Endothelial cell of umbilical vein (primary cell): ENCODE measurements at regions not wholly inside any gene's neighbourhood (a gene's known extent, or its start where the extent isn't known, plus 50 kb on each side); places are given as distances from the start of the nearest gene placed in this dataset.

ENCODE experiments used
- BruUV-seq: library from RNA; stranded (reverse); fragments of 400-500 nt; replicated peaks from 2 replicates; lab custom pipeline; 2021; lab: Mats Ljungman, UMichigan
- CTCF ChIA-PET: fragments of 300-600, 350-600 bp; sonication (Branson Sonifier 250); formaldehyde crosslinking; loops from one replicate; lab custom pipeline; 2021; ENCODE audit warnings: antibody characterized with exemption, inconsistent platforms; lab: Charles Lee
- POLR2A ChIA-PET: fragments of 300-600, 350-600 bp; sonication (Branson Sonifier 250); formaldehyde crosslinking; loops from one replicate; lab custom pipeline; 2021; ENCODE audit warnings: antibody characterized with exemption, inconsistent platforms; lab: Charles Lee
- DNase-seq: peaks from one replicate; pipeline ENCODE4 v3.0.0-alpha.2; 2011; ENCODE audit warnings: low read depth, low spot score
- FAIRE-seq: peaks from 2 replicates; lab custom pipeline; 2011; peaks lifted over from hg19 to GRCh38; lab: Jason Lieb, UNC
- H2AFZ ChIP-seq: 2 replicates; pipeline ENCODE4 v1.6.0; 2012; ENCODE audit warnings: low read depth, low read length, control low read depth, inconsistent platforms
- H3K27ac ChIP-seq: 2 replicates; pipeline ENCODE4 v1.5.1; 2011; ENCODE audit warnings: low read depth, mild to moderate bottlenecking, control low read depth, low read length, moderate library complexity; ENCODE audit not compliant: insufficient read depth
- H3K27me3 ChIP-seq, 2 experiments: 2 replicates each; pipeline versions ENCODE4 v1.6.0 to v1.6.1; 2011; ENCODE audit warnings: low read length in 2 of 2, mixed read lengths in 1 of 2; ENCODE audit not compliant: control insufficient read depth in 2 of 2, insufficient read depth in 2 of 2
- H3K36me3 ChIP-seq, 2 experiments: 2 replicates in 1 of 2; 3 replicates in 1 of 2; pipeline ENCODE4 v1.5.1; 2011; ENCODE audit warnings: low read length in 2 of 2, mild to moderate bottlenecking in 1 of 2, moderate library complexity in 1 of 2; ENCODE audit not compliant: control insufficient read depth in 2 of 2, insufficient read depth in 2 of 2; ENCODE audit errors: extremely low read depth in 1 of 2
- H3K4me1 ChIP-seq: 3 replicates; pipeline ENCODE4 v1.5.1; 2011; ENCODE audit warnings: mild to moderate bottlenecking, low read length; ENCODE audit not compliant: control insufficient read depth, insufficient read depth; ENCODE audit errors: extremely low read depth
- H3K4me2 ChIP-seq: 2 replicates; pipeline ENCODE4 v1.6.1; 2011; ENCODE audit warnings: low read length, control low read depth, mixed read lengths; ENCODE audit not compliant: insufficient read depth
- H3K4me3 ChIP-seq, 3 experiments: fragments of 200-600 bp in 1 of 3; sonication (generic), shearing (Covaris generic) in 1 of 3; replicated peaks in 1 of 3; 2 replicates each; pipeline ENCODE4 v1.5.1; 2011 to 2016; ENCODE audit warnings: control low read depth in 3 of 3, low read length in 3 of 3, mild to moderate bottlenecking in 2 of 3, inconsistent platforms in 1 of 3, low read depth in 1 of 3, moderate library complexity in 1 of 3; ENCODE audit not compliant: insufficient read depth in 1 of 3
- H3K79me2 ChIP-seq: 2 replicates; pipeline ENCODE4 v1.6.0; 2012; ENCODE audit warnings: low read length, inconsistent platforms; ENCODE audit not compliant: control insufficient read depth, insufficient read depth
- H3K9ac ChIP-seq: replicated peaks from 2 replicates; pipeline ENCODE3; 2011; ENCODE audit warnings: low read length, control low read depth; ENCODE audit not compliant: insufficient read depth; ENCODE audit errors: extremely low read depth
- H3K9me1 ChIP-seq: replicated peaks from 3 replicates; pipeline ENCODE4 v1.6.0; 2011; ENCODE audit warnings: mild to moderate bottlenecking, low read length; ENCODE audit not compliant: control insufficient read depth, insufficient read depth; ENCODE audit errors: extremely low read depth
- H3K9me3 ChIP-seq: replicated peaks from 2 replicates; pipeline ENCODE4 v1.5.1; 2012; ENCODE audit warnings: low read length, inconsistent platforms; ENCODE audit not compliant: control insufficient read depth, insufficient read depth
- H4K20me1 ChIP-seq: replicated peaks from 2 replicates; pipeline ENCODE3; 2011; ENCODE audit warnings: mild to moderate bottlenecking, low read length; ENCODE audit not compliant: control insufficient read depth, insufficient read depth; ENCODE audit errors: extremely low read depth
- CTCF ChIP-seq, 2 donors: IDR thresholded peaks; 1 replicate in 1 of 2; 2 replicates in 1 of 2; pipeline ENCODE4 v1.5.1; 2011; ENCODE audit warnings: low read length in 2 of 2, mild to moderate bottlenecking in 2 of 2, moderate library complexity in 2 of 2, control low read depth in 1 of 2, inconsistent platforms in 1 of 2, low read depth in 1 of 2; ENCODE audit not compliant: insufficient read depth in 1 of 2; ENCODE audit errors: extremely low read depth in 1 of 2
- EZH2 ChIP-seq: IDR thresholded peaks from 2 replicates; pipeline ENCODE4 v1.6.1; 2012; ENCODE audit warnings: borderline replicate concordance, low read depth, mild to moderate bottlenecking, moderate library complexity, low read length, inconsistent platforms; ENCODE audit not compliant: severe bottlenecking
- FOS ChIP-seq: IDR thresholded peaks from 2 replicates; pipeline ENCODE4 v1.6.1; 2011; ENCODE audit warnings: mild to moderate bottlenecking, low read length, moderate library complexity, borderline replicate concordance; ENCODE audit not compliant: insufficient read depth
- GATA2 ChIP-seq: IDR thresholded peaks from 2 replicates; pipeline ENCODE4 v1.7.0; 2011; ENCODE audit warnings: low read depth, mild to moderate bottlenecking, moderate library complexity, mixed read lengths, low read length; ENCODE audit not compliant: insufficient read length, insufficient read depth
- JUN ChIP-seq: IDR thresholded peaks from 2 replicates; pipeline ENCODE4 v1.6.1; 2011; ENCODE audit warnings: borderline replicate concordance, low read depth; ENCODE audit not compliant: insufficient read length, insufficient read depth
- MAX ChIP-seq: IDR thresholded peaks from 2 replicates; pipeline ENCODE4 v1.6.1; 2011; ENCODE audit not compliant: insufficient read depth, insufficient read length
- MYC ChIP-seq: IDR thresholded peaks from one replicate; pipeline ENCODE4 v1.6.1; 2011; ENCODE audit warnings: mild to moderate bottlenecking, low read depth, low read length
- POLR2A ChIP-seq: IDR thresholded peaks from 2 replicates; pipeline ENCODE4 v1.6.1; 2012; ENCODE audit warnings: low read depth, mild to moderate bottlenecking, control low read depth, low read length
- POLR2AphosphoS5 ChIP-seq: IDR thresholded peaks from 2 replicates; pipeline ENCODE4 v1.6.1; 2012; ENCODE audit warnings: low read depth, mild to moderate bottlenecking, control low read depth, low read length, moderate library complexity; ENCODE audit not compliant: insufficient read depth
- dilution Hi-C: fragments of 300-500 bp; cut with MboI; formaldehyde crosslinking; loops from one replicate; pipeline ENCODE4 v1.15.0; 2019; ENCODE audit warnings: low sequenced_read_pairs; ENCODE audit not compliant: extremely low pct_ligation_motif_present
- intact Hi-C: fragments of 100-400 bp; cut with micrococcal nuclease; formaldehyde crosslinking; loops from one replicate; pipeline ENCODE4 v1.10.0; 2022

- H3K9ac ChIP-seq = no peak overlapping the region
- BruUV-seq = no TSS peak
- DNase-seq (no peak), FAIRE-seq (no peak)
- dilution Hi-C loops = no loop called here
- ChIA-PET CTCF (no interaction called here), POLR2A (no interaction called here)
- intact Hi-C loops = no loop called here
- H3K36me3 ChIP-seq = no peaks in the 10 kb centered on the region
- H3K9me1 ChIP-seq = no peaks in the 10 kb centered on the region
- H4K20me1 ChIP-seq = no peaks in the 10 kb centered on the region
- TF ChIP-seq MAX (no peak), POLR2A (no peak), FOS (no peak), GATA2 (no peak), MYC (no peak), EZH2 (no peak), JUN (no peak), POLR2AphosphoS5 (no peak), CTCF (IDR thresholded peaks at IDR 0.05; ENCODE audit: extremely low read depth in 1 of 2, insufficient read depth in 1 of 2, low read depth in 1 of 2, low read length in 2 of 2) (no peak)
- H3K27ac ChIP-seq = no peak overlapping the region
- no peaks in the 10 kb centered on the region for H3K79me2 ChIP-seq
- no peak overlapping the region for H3K4me3 ChIP-seq
- peaks cover 4% of the 10 kb centered on the region for H3K9me3 ChIP-seq
- no peak overlapping the region for H3K4me2 ChIP-seq
- no peaks in the 10 kb centered on the region for H3K27me3 ChIP-seq
- H3K4me1 ChIP-seq = no peaks in the 10 kb centered on the region
- H2AFZ ChIP-seq = no peak overlapping the region
Measured at GRCh38 chr13:85431720-85432119, 367.5 kb downstream of the SLITRK6 start.
